Vagina (tissue), 2 donors: ENCODE measurements at regions not wholly inside any gene's neighbourhood (a gene's known extent, or its start where the extent isn't known, plus 50 kb on each side); places are given as distances from the start of the nearest gene placed in this dataset.

Experiments used
- DNase-seq, 2 donors: peaks; one replicate each; pipeline ENCODE4 v3.0.0-alpha.2; 2017; ENCODE audit errors: extremely low spot score in 2 of 2
- H3K27ac ChIP-seq: fragments of 200-600 bp; sonication (generic); one replicate; pipeline ENCODE4 v1.5.1; 2019
- H3K27me3 ChIP-seq: fragments of 200-600 bp; sonication (generic); one replicate; pipeline ENCODE4 v1.5.1; 2019
- H3K36me3 ChIP-seq, 2 donors: fragments of 200-600 bp; sonication (generic); one replicate each; pipeline ENCODE4 v1.5.1; 2017 to 2019
- H3K4me1 ChIP-seq: fragments of 200-600 bp; sonication (generic); one replicate; pipeline ENCODE4 v1.5.1; 2019
- H3K4me3 ChIP-seq, 2 donors: fragments of 200-600 bp; sonication (generic); 1 replicate in 1 of 2; 2 replicates in 1 of 2; pipeline ENCODE4 v1.5.1; 2016 to 2019
- H3K9me3 ChIP-seq: fragments of 200-600 bp; sonication (generic); one replicate; pipeline ENCODE4 v1.5.1; 2019
- POLR2A ChIP-seq, 2 donors: fragments of 450-650 bp; IDR thresholded peaks; one replicate each; pipeline ENCODE4 v1.6.1; 2017; ENCODE audit warnings: antibody characterized with exemption in 2 of 2, mild to moderate bottlenecking in 2 of 2, moderate library complexity in 2 of 2
- POLR2AphosphoS5 ChIP-seq, 2 donors: sonication (generic); formaldehyde crosslinking; IDR thresholded peaks; one replicate each; pipeline ENCODE4 v1.9.0; 2017; ENCODE audit warnings: antibody characterized with exemption in 2 of 2, mild to moderate bottlenecking in 2 of 2, low read depth in 1 of 2; ENCODE audit not compliant: insufficient read depth in 1 of 2
- intact Hi-C: fragments of 100-400 bp; cut with DNase I; formaldehyde crosslinking; loops from one replicate; pipeline ENCODE4 v1.15.1; 2023
- TF ChIP-seq, protein P1 (sequence below), 3 experiments: fragments of 450-650 bp in 2 of 3; fragments of 200-600 bp in 1 of 3; sonication (generic) in 1 of 3; IDR thresholded peaks; one replicate each; pipeline ENCODE4 v1.5.1; 2017 to 2019; ENCODE audit warnings: antibody characterized with exemption in 3 of 3, mild to moderate bottlenecking in 2 of 3, moderate library complexity in 2 of 3

DNA sequence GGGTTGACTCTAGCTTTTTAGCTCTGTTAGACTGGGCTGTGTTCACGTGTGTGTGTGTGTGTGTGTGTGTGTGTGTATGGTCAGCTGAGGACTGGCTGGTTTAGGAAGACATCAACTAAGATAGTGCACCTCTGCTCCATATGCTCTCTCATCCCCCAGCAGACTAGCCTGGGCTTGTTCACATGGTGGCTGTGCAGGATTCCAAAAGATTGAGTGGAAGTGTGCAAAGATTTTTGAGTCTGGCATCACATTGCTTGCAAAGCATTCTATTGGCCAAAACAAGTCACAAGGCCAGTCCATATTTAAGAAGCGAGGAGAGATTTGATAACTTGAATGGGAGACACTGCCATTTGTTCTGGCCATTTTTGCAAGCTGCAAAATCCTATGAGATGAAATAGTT, 79.7 kb upstream of the C11orf87 start:
- DNase-seq = no peak
- H3K36me3 ChIP-seq = no peaks in the 10 kb centered on the region
- no peaks in the 10 kb centered on the region for H3K9me3 ChIP-seq
- H3K27me3 ChIP-seq = no peaks in the 10 kb centered on the region
- no peaks in the 10 kb centered on the region for H3K4me1 ChIP-seq
- no peak overlapping the region for H3K4me3 ChIP-seq
- H3K27ac ChIP-seq = no peak overlapping the region
- TF ChIP-seq POLR2AphosphoS5 (IDR thresholded peaks at IDR 0.05; ENCODE audit: insufficient read depth in 1 of 2, low read depth in 1 of 2) (no peak), POLR2A (IDR thresholded peaks at IDR 0.05) (no peak)
- TF ChIP-seq, protein P1, sequence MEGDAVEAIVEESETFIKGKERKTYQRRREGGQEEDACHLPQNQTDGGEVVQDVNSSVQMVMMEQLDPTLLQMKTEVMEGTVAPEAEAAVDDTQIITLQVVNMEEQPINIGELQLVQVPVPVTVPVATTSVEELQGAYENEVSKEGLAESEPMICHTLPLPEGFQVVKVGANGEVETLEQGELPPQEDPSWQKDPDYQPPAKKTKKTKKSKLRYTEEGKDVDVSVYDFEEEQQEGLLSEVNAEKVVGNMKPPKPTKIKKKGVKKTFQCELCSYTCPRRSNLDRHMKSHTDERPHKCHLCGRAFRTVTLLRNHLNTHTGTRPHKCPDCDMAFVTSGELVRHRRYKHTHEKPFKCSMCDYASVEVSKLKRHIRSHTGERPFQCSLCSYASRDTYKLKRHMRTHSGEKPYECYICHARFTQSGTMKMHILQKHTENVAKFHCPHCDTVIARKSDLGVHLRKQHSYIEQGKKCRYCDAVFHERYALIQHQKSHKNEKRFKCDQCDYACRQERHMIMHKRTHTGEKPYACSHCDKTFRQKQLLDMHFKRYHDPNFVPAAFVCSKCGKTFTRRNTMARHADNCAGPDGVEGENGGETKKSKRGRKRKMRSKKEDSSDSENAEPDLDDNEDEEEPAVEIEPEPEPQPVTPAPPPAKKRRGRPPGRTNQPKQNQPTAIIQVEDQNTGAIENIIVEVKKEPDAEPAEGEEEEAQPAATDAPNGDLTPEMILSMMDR (IDR thresholded peaks at IDR 0.05) = no peak
- intact Hi-C loops = no loop called here

DNA sequence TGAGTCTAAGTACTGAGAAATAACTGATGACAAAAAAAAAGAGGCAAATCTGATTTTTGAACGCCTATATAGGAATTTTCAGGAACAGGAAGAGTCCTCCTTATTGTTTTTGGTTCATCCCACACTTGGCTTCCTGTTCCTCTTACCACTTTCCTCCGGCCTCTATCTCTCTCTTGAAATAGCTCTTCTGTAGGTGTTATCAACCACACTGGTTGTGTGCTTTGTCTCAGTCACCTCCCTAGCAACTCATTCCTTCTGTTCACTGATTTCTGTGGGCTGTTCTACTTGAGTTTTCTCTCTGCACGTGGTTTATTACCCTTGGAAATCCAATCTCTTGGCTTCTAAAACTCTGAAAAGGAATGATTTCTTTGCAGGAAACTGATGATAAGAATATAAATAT, 78.7 kb upstream of the C11orf87 start:
- Histone ChIP-seq H3K4me1 (no peaks in the 10 kb centered on the region), H3K27ac (no peak overlapping the region), H3K27me3 (no peaks in the 10 kb centered on the region), H3K9me3 (no peaks in the 10 kb centered on the region), H3K4me3 (no peak overlapping the region), H3K36me3 (no peaks in the 10 kb centered on the region)
- intact Hi-C loops = no loop called here
- TF ChIP-seq POLR2AphosphoS5 (IDR thresholded peaks at IDR 0.05; ENCODE audit: insufficient read depth in 1 of 2, low read depth in 1 of 2) (no peak), POLR2A (IDR thresholded peaks at IDR 0.05) (no peak)
- TF ChIP-seq, protein P1 (IDR thresholded peaks at IDR 0.05) = no peak
- DNase-seq = no peak

GRCh38 chr11:109347304-109347703, 74.7 kb upstream of the C11orf87 start:
- no peak overlapping the region for H3K4me3 ChIP-seq
- no peaks in the 10 kb centered on the region for H3K36me3 ChIP-seq
- no peaks in the 10 kb centered on the region for H3K27me3 ChIP-seq
- no peak for TF ChIP-seq POLR2A (IDR thresholded peaks at IDR 0.05)
- TF ChIP-seq POLR2AphosphoS5 (IDR thresholded peaks at IDR 0.05; ENCODE audit: insufficient read depth in 1 of 2, low read depth in 1 of 2) = no peak
- TF ChIP-seq, protein P1 (IDR thresholded peaks at IDR 0.05) = no peak
- no peak overlapping the region for H3K27ac ChIP-seq
- intact Hi-C loops = no loop called here
- DNase-seq = no peak
- no peaks in the 10 kb centered on the region for H3K9me3 ChIP-seq
- no peaks in the 10 kb centered on the region for H3K4me1 ChIP-seq

DNA sequence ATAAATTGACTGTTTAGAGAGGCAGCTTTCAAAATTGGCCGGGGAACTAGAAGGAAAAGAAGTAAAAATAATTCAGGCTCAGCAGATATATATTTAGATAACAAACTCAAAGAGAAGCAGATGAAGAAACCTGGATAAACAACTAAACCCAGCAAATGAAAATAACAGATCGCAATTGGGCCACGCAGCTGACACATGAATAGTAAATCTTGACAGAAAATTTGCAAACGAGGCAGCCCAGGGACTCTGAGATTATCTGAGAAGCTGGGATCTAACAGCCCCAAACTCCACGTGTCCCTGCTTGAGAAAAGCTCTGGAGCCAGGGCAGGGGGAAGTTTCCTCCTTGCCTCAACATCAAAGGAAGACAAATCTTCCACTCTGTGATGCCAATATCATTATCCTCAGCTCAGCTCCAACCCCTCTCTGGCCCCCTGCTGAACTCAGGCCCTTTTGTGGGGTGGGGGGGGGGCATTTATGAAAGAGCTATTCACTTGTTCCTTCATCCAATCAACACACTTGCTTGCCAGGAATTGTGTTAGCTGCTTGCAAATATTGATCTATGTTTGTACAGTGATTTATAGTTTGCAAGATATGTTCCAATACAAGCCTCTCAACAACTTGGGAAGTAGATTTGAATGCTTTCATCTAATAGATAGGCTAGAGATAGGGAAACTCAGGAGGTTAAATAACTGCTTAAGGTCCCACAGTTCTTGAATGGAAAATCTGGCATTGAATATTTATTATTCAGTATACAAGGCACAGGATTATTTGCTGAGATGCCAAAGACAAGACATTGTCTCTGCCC, 72.5 kb upstream of the C11orf87 start:
- no peaks in the 10 kb centered on the region for H3K9me3 ChIP-seq
- TF ChIP-seq POLR2AphosphoS5 (IDR thresholded peaks at IDR 0.05; ENCODE audit: insufficient read depth in 1 of 2, low read depth in 1 of 2) (no peak), POLR2A (IDR thresholded peaks at IDR 0.05) (no peak)
- TF ChIP-seq, protein P1 (IDR thresholded peaks at IDR 0.05) = no peak
- no peaks in the 10 kb centered on the region for H3K36me3 ChIP-seq
- DNase-seq = no peak
- H3K27me3 ChIP-seq = no peaks in the 10 kb centered on the region
- no peak overlapping the region for H3K27ac ChIP-seq
- no peaks in the 10 kb centered on the region for H3K4me1 ChIP-seq
- intact Hi-C loops = no loop called here
- no peak overlapping the region for H3K4me3 ChIP-seq

DNA sequence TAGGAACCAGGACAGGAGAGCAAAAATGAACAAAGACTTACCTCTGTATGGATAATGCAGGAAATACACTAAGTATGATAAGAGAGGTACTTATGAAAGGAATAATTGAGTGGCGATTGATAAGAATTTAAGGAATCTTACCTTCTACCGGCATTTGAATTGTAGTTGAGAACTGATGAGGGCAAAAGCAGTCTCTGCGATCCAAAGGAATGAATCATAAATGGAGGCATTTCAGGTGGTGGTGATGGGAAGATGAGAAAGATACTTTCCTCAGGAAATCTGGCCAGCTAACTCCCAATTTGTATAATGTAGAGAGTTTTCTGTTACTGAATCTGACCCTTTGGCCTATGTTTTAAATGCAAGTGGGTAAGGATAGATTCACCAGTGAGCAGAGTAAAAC, 71.9 kb upstream of the C11orf87 start:
- no peaks in the 10 kb centered on the region for H3K4me1 ChIP-seq
- no peaks in the 10 kb centered on the region for H3K36me3 ChIP-seq
- H3K27me3 ChIP-seq = no peaks in the 10 kb centered on the region
- TF ChIP-seq, protein P1 (IDR thresholded peaks at IDR 0.05) = no peak
- TF ChIP-seq POLR2A (IDR thresholded peaks at IDR 0.05) (no peak), POLR2AphosphoS5 (IDR thresholded peaks at IDR 0.05; ENCODE audit: insufficient read depth in 1 of 2, low read depth in 1 of 2) (no peak)
- DNase-seq = no peak
- no peak overlapping the region for H3K4me3 ChIP-seq
- intact Hi-C loops = no loop called here
- no peak overlapping the region for H3K27ac ChIP-seq
- H3K9me3 ChIP-seq = no peaks in the 10 kb centered on the region
